ENCODE measurements at regions not wholly inside any gene's neighbourhood (a gene's known extent, or its start where the extent isn't known, plus 50 kb on each side); places are given as distances from the start of the nearest gene placed in this dataset.

- ATAC-seq (no peak), DNase-seq (ENCODE audit: low spot score) (no peak)
- Mint-ChIP-seq H3K27ac (no peak overlapping the region), H3K27me3 (peaks cover 27% of the 10 kb centered on the region in 2 donors), H3K36me3 (no peaks in the 10 kb centered on the region), H3K4me3 (no peak overlapping the region), H3K9me3 (no peaks in the 10 kb centered on the region), H3K4me1 (ENCODE audit: low read depth in 2 of 2) (no peaks in the 10 kb centered on the region)
Measured at GRCh38 chr13:109348519-109349258, 437.7 kb downstream of the IRS2 start.

- Mint-ChIP-seq H3K36me3 (no peaks in the 10 kb centered on the region), H3K4me1 (ENCODE audit: low read depth in 2 of 2) (no peaks in the 10 kb centered on the region), H3K27me3 (peaks cover 21 to 24% of the 10 kb centered on the region in 2 donors), H3K9me3 (no peaks in the 10 kb centered on the region), H3K27ac (no peak overlapping the region), H3K4me3 (no peak overlapping the region)
- DNase-seq (ENCODE audit: low spot score) (no peak), ATAC-seq (no peak)
Measured at GRCh38 chr13:109346060-109346459, 440.3 kb downstream of the IRS2 start.

GRCh38 chr13:109345433-109345941 is 440.9 kb downstream of the IRS2 start:
- H3K27ac Mint-ChIP-seq = no peak overlapping the region
- peaks cover 21 to 24% of the 10 kb centered on the region in 2 donors for H3K27me3 Mint-ChIP-seq
- H3K9me3 Mint-ChIP-seq = no peaks in the 10 kb centered on the region
- no peaks in the 10 kb centered on the region for H3K36me3 Mint-ChIP-seq
- no peak overlapping the region for H3K4me3 Mint-ChIP-seq
- no peak for ATAC-seq
- no peak for DNase-seq (ENCODE audit: low spot score)
- H3K4me1 Mint-ChIP-seq (ENCODE audit: low read depth in 2 of 2) = no peaks in the 10 kb centered on the region

- no peaks in the 10 kb centered on the region for H3K36me3 Mint-ChIP-seq
- no peaks in the 10 kb centered on the region for H3K9me3 Mint-ChIP-seq
- H3K27ac Mint-ChIP-seq = no peak overlapping the region
- H3K4me3 Mint-ChIP-seq = no peak overlapping the region
- no peaks in the 10 kb centered on the region for H3K4me1 Mint-ChIP-seq (ENCODE audit: low read depth in 2 of 2)
- ATAC-seq (no peak), DNase-seq (ENCODE audit: low spot score) (no peak)
- peaks cover 21 to 24% of the 10 kb centered on the region in 2 donors for H3K27me3 Mint-ChIP-seq
Measured at GRCh38 chr13:109344552-109345157, 441.7 kb downstream of the IRS2 start.

- no peaks in the 10 kb centered on the region for H3K4me1 Mint-ChIP-seq (ENCODE audit: low read depth in 2 of 2)
- no peak overlapping the region for H3K4me3 Mint-ChIP-seq
- H3K27ac Mint-ChIP-seq = no peak overlapping the region
- H3K27me3 Mint-ChIP-seq = peaks cover 10 to 15% of the 10 kb centered on the region in 2 donors
- ATAC-seq (no peak), DNase-seq (ENCODE audit: low spot score) (no peak)
- H3K9me3 Mint-ChIP-seq = no peaks in the 10 kb centered on the region
- H3K36me3 Mint-ChIP-seq = no peaks in the 10 kb centered on the region
Measured at GRCh38 chr13:109336730-109337129, 449.7 kb downstream of the IRS2 start.

GRCh38 chr13:109333893-109334651 is 452.3 kb downstream of the IRS2 start:
- ATAC-seq = peak in 1 of 2 donors; percentile 32
- Mint-ChIP-seq H3K36me3 (no peaks in the 10 kb centered on the region), H3K27me3 (peaks cover 3 to 10% of the 10 kb centered on the region in 2 donors), H3K4me1 (ENCODE audit: low read depth in 2 of 2) (no peaks in the 10 kb centered on the region), H3K4me3 (no peak overlapping the region), H3K9me3 (no peaks in the 10 kb centered on the region), H3K27ac (no peak overlapping the region)
- no peak for DNase-seq (ENCODE audit: low spot score)

- H3K27me3 Mint-ChIP-seq = peaks cover 0 to 8% of the 10 kb centered on the region in 2 donors
- H3K27ac Mint-ChIP-seq = no peak overlapping the region
- no peaks in the 10 kb centered on the region for H3K36me3 Mint-ChIP-seq
- no peaks in the 10 kb centered on the region for H3K4me1 Mint-ChIP-seq (ENCODE audit: low read depth in 2 of 2)
- H3K4me3 Mint-ChIP-seq = no peak overlapping the region
- DNase-seq (ENCODE audit: low spot score) (no peak), ATAC-seq (no peak)
- no peaks in the 10 kb centered on the region for H3K9me3 Mint-ChIP-seq
Measured at GRCh38 chr13:109332506-109333499, 453.6 kb downstream of the IRS2 start.

- Mint-ChIP-seq H3K27me3 (peaks cover 0 to 8% of the 10 kb centered on the region in 2 donors), H3K36me3 (no peaks in the 10 kb centered on the region), H3K9me3 (no peaks in the 10 kb centered on the region), H3K27ac (no peak overlapping the region), H3K4me1 (ENCODE audit: low read depth in 2 of 2) (no peaks in the 10 kb centered on the region), H3K4me3 (no peak overlapping the region)
- DNase-seq (ENCODE audit: low spot score) (no peak), ATAC-seq (no peak)
Measured at GRCh38 chr13:109331898-109332297, 454.5 kb downstream of the IRS2 start.

GRCh38 chr13:109331011-109331433 is 455.4 kb downstream of the IRS2 start:
- Mint-ChIP-seq H3K4me1 (ENCODE audit: low read depth in 2 of 2) (no peaks in the 10 kb centered on the region), H3K36me3 (no peaks in the 10 kb centered on the region), H3K27ac (no peak overlapping the region), H3K9me3 (no peaks in the 10 kb centered on the region), H3K4me3 (no peak overlapping the region), H3K27me3 (peaks cover 0 to 10% of the 10 kb centered on the region in 2 donors)
- ATAC-seq = no peak
- DNase-seq (ENCODE audit: low spot score) = no peak

GRCh38 chr13:109330123-109330522 is 456.3 kb downstream of the IRS2 start:
- Mint-ChIP-seq H3K27ac (no peak overlapping the region), H3K27me3 (peaks cover 0 to 17% of the 10 kb centered on the region in 2 donors), H3K36me3 (no peaks in the 10 kb centered on the region), H3K9me3 (no peaks in the 10 kb centered on the region), H3K4me3 (no peak overlapping the region), H3K4me1 (ENCODE audit: low read depth in 2 of 2) (no peaks in the 10 kb centered on the region)
- no peak for ATAC-seq
- DNase-seq (ENCODE audit: low spot score) = no peak

- no peaks in the 10 kb centered on the region for H3K36me3 Mint-ChIP-seq
- ATAC-seq = no peak
- H3K27me3 Mint-ChIP-seq = peaks cover 0 to 21% of the 10 kb centered on the region in 2 donors
Measured at GRCh38 chr13:109329175-109329574, 457.2 kb downstream of the IRS2 start.

GRCh38 chr13:109326601-109327000 is 459.8 kb downstream of the IRS2 start:
- no peak overlapping the region for H3K27ac Mint-ChIP-seq
- ATAC-seq = no peak
- no peak for DNase-seq (ENCODE audit: low spot score)

More at GRCh38 chr13:109329175-109329574, 457.2 kb downstream of the IRS2 start:
- Mint-ChIP-seq H3K9me3 (no peaks in the 10 kb centered on the region), H3K27ac (no peak overlapping the region), H3K4me1 (ENCODE audit: low read depth in 2 of 2) (no peaks in the 10 kb centered on the region), H3K4me3 (no peak overlapping the region)
- DNase-seq (ENCODE audit: low spot score) = no peak

GRCh38 chr13:109323338-109323737 is 463.0 kb downstream of the IRS2 start:
- no peak overlapping the region for H3K4me3 Mint-ChIP-seq
- no peaks in the 10 kb centered on the region for H3K9me3 Mint-ChIP-seq
- H3K27me3 Mint-ChIP-seq = peaks cover 0 to 33% of the 10 kb centered on the region in 2 donors
- H3K36me3 Mint-ChIP-seq = no peaks in the 10 kb centered on the region
- H3K27ac Mint-ChIP-seq = no peak overlapping the region
- ATAC-seq (no peak), DNase-seq (ENCODE audit: low spot score) (no peak)
- no peaks in the 10 kb centered on the region for H3K4me1 Mint-ChIP-seq (ENCODE audit: low read depth in 2 of 2)

More at GRCh38 chr13:109326601-109327000, 459.8 kb downstream of the IRS2 start:
- Mint-ChIP-seq H3K9me3 (no peaks in the 10 kb centered on the region), H3K36me3 (no peaks in the 10 kb centered on the region), H3K4me1 (ENCODE audit: low read depth in 2 of 2) (no peaks in the 10 kb centered on the region), H3K4me3 (no peak overlapping the region), H3K27me3 (peaks cover 0 to 20% of the 10 kb centered on the region in 2 donors)

Measured in natural killer cell treated with Interleukin-12 subunit alpha and Interleukin-12 subunit beta and Interleukin-15 and Interleukin-18, amount 100 ng/mL, for 72 hours (primary cell).